ENCODE measurements at regions not wholly inside any gene's neighbourhood (a gene's known extent, or its start where the extent isn't known, plus 50 kb on each side); places are given as distances from the start of the nearest gene placed in this dataset.

- Histone ChIP-seq H3K36me3 (ENCODE audit: insufficient read depth) (no peaks in the 10 kb centered on the region), H2AFZ (no peak overlapping the region), H3K27ac (ENCODE audit: low read depth) (no peak overlapping the region), H3K4me1 (ENCODE audit: insufficient read depth) (no peaks in the 10 kb centered on the region), H3K27me3 (ENCODE audit: insufficient read depth) (no peaks in the 10 kb centered on the region), H3F3A (replicated peaks; ENCODE audit: low read depth) (no peaks in the 10 kb centered on the region), H3K9me2 (ENCODE audit: insufficient read depth) (0 out of 2 replicates have a peak, but pooled peaks cover 5% of the 10 kb centered on the region), H4K20me1 (replicated peaks; ENCODE audit: insufficient read depth) (no peaks in the 10 kb centered on the region), H3K4me2 (no peak overlapping the region), H3K4me3 (no peak overlapping the region), H3K79me2 (replicated peaks; ENCODE audit: insufficient read depth) (no peaks in the 10 kb centered on the region)
- DNase-seq (ENCODE audit: low spot score) (no peak), ATAC-seq (no peak)
- no peak overlapping the region for H3K4me3 Mint-ChIP-seq
- no peaks in the 10 kb centered on the region for H3K4me1 Mint-ChIP-seq
- TF ChIP-seq ETS1 (IDR thresholded peaks at IDR 0.05) (no peak), ZNF114 (CRISPR knock-in tag; IDR thresholded peaks at IDR 0.05) (no peak), ZNF462 (CRISPR knock-in tag; IDR thresholded peaks at IDR 0.05) (no peak), JUNB (IDR thresholded peaks at IDR 0.05; ENCODE audit: unreplicated experiment) (no peak), CREB1 (CRISPR knock-in tag; IDR thresholded peaks at IDR 0.05; ENCODE audit: low read depth) (no peak), POLR2AphosphoS5 (IDR thresholded peaks at IDR 0.05; ENCODE audit: low read depth) (no peak), EZH2phosphoT487 (IDR thresholded peaks at IDR 0.05; ENCODE audit: unreplicated experiment) (no peak), STAT1 (IDR thresholded peaks at IDR 0.05; ENCODE audit: unreplicated experiment) (no peak), REST (IDR thresholded peaks at IDR 0.05; ENCODE audit: unreplicated experiment) (no peak), NANOG (IDR thresholded peaks at IDR 0.05; ENCODE audit: borderline replicate concordance) (no peak)
- no peaks in the 10 kb centered on the region for H3K27me3 Mint-ChIP-seq (ENCODE audit: insufficient read depth, low read depth, poor library complexity)
- no peak overlapping the region for H3K27ac Mint-ChIP-seq
- peaks cover 3% of the 10 kb centered on the region; the same call in 1 of the 3 replicates for H3K9me3 Mint-ChIP-seq
- no peaks in the 10 kb centered on the region for H3K36me3 Mint-ChIP-seq (ENCODE audit: low read depth)
These were observed 709.6 kb upstream of the MARCKS start for GRCh38 chr6:113147544-113147943.
